Coronary artery (tissue), 2 donors: ENCODE measurements at regions not wholly inside any gene's neighbourhood (a gene's known extent, or its start where the extent isn't known, plus 50 kb on each side); places are given as distances from the start of the nearest gene placed in this dataset.

Experiments used
- DNase-seq: peaks from one replicate; pipeline ENCODE4 v3.0.0-alpha.2; 2017; ENCODE audit warnings: low spot score
- H3K27ac ChIP-seq, 2 donors: fragments of 200-600 bp; sonication (generic); one replicate each; pipeline ENCODE4 v1.5.1; 2016 to 2019
- H3K4me3 ChIP-seq: fragments of 200-600 bp; sonication (generic); 2 replicates; pipeline ENCODE4 v1.5.1; 2016; ENCODE audit warnings: mild to moderate bottlenecking, moderate library complexity
- TF ChIP-seq, protein P1 (sequence below): fragments of 200-600 bp; sonication (generic); IDR thresholded peaks from one replicate; pipeline ENCODE4 v1.5.1; 2019; ENCODE audit warnings: antibody characterized with exemption

GRCh38 chr18:40708726-40709125 lies 1246.3 kb upstream of the PIK3C3 start:
- no peak for DNase-seq
- Histone ChIP-seq H3K4me3 (no peak overlapping the region), H3K27ac (no peak overlapping the region)
- TF ChIP-seq, protein P1, sequence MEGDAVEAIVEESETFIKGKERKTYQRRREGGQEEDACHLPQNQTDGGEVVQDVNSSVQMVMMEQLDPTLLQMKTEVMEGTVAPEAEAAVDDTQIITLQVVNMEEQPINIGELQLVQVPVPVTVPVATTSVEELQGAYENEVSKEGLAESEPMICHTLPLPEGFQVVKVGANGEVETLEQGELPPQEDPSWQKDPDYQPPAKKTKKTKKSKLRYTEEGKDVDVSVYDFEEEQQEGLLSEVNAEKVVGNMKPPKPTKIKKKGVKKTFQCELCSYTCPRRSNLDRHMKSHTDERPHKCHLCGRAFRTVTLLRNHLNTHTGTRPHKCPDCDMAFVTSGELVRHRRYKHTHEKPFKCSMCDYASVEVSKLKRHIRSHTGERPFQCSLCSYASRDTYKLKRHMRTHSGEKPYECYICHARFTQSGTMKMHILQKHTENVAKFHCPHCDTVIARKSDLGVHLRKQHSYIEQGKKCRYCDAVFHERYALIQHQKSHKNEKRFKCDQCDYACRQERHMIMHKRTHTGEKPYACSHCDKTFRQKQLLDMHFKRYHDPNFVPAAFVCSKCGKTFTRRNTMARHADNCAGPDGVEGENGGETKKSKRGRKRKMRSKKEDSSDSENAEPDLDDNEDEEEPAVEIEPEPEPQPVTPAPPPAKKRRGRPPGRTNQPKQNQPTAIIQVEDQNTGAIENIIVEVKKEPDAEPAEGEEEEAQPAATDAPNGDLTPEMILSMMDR = no peak

DNA sequence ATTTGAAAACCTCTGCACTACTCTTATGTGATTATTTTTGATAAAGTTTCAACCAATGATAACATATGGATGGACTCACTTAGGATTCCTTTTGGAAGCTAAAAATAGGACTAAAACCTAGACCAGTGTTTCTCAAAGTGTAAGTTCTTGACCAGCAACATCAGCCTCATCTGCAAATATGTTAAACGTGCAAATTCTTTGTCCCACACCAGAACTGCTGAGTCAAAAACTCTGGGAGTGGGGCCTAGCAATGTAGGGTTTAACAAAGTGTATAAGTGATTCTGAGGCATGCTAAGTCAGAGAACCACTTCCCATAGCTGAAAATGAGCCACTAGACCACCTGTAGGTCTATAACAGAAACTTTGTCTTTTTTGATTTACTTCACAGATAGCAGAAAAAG lies 1247.2 kb upstream of the PIK3C3 start:
- Histone ChIP-seq H3K27ac (no peak overlapping the region), H3K4me3 (no peak overlapping the region)
- no peak for DNase-seq
- TF ChIP-seq, protein P1 = no peak

DNA sequence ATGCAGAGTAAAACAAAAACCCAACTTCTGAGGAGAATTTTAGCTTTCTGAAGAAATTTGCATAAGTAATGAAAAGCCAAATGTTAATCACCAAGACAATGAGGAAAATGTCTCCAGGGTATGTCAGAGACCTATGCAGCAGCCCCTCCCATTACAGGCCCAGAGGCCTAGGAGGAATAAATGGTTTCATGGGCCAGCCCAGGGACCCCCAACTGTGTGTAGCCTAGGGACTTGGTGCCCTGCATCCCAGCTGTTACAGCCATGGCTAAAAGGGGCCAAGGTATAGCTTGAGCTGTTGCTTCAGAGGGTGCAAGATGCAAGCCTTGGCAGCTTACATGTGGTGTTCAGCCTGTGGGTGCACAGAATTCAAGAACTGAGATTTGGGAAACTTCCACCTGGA lies 1256.9 kb upstream of the PIK3C3 start:
- TF ChIP-seq, protein P1 = no peak
- H3K4me3 ChIP-seq = no peak overlapping the region
- H3K27ac ChIP-seq = no peak overlapping the region
- no peak for DNase-seq

GRCh38 chr18:40695526-40695925 lies 1259.5 kb upstream of the PIK3C3 start:
- Histone ChIP-seq H3K4me3 (no peak overlapping the region), H3K27ac (no peak overlapping the region)
- DNase-seq = no peak
- TF ChIP-seq, protein P1 = no peak

DNA sequence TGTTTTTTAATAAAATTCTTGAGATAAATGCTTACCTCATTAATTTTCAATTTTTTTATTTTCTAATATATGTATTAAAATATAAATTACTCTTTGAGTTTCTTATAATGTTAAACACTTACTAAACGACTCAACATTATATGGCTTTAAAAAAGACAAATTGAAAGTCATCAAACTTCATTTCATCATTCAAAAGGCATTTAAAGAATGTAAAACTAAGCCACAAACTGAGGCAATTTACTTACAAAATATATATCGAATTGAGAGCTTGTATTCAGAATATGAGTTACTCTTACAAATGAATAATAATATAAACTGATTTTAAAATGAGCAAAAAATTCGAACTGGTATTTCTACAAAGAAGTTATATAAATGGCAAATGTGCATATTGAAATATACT lies 1262.2 kb upstream of the PIK3C3 start:
- Histone ChIP-seq H3K27ac (no peak overlapping the region), H3K4me3 (no peak overlapping the region)
- DNase-seq = no peak
- TF ChIP-seq, protein P1 = no peak

DNA sequence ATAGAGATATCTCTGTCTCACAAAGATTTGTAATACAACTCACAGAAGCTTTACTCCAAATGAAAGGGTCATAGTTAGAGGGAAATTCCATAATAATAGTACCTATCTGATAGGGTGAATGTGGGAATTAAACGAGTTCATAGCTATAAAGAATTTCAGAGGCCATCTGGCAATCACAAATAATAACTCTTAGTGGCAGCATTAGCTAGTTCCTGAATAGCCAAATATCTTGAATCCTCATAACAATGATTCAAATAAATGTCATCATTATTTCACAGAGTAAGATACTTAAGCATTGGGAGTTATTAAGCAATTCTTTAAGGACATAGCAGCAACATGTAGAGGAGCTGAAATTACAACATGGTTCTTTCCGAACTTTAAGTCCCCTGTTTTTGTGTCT lies 1265.0 kb upstream of the PIK3C3 start:
- DNase-seq = no peak
- TF ChIP-seq, protein P1 = no peak
- no peak overlapping the region for H3K27ac ChIP-seq
- H3K4me3 ChIP-seq = no peak overlapping the region

GRCh38 chr18:40687399-40687798 lies 1267.6 kb upstream of the PIK3C3 start:
- DNase-seq = no peak
- H3K27ac ChIP-seq = no peak overlapping the region
- TF ChIP-seq, protein P1 = no peak
- H3K4me3 ChIP-seq = no peak overlapping the region
